Stimulated activated CD4-positive, alpha-beta T cell treated with anti-CD3 and anti-CD28 coated beads, Interleukin-2, amount 100 ng/mL, for 48 hours (primary cell): ENCODE measurements at regions not wholly inside any gene's neighbourhood (a gene's known extent, or its start where the extent isn't known, plus 50 kb on each side); places are given as distances from the start of the nearest gene placed in this dataset.

Source experiments
- DNase-seq, 2 donors: peaks; one replicate each; pipeline ENCODE4 v3.0.0-alpha.2; 2020

GRCh38 chr7:35581605-35582210 lies 113.2 kb downstream of the HERPUD2 start:
- DNase-seq: no peak

DNA sequence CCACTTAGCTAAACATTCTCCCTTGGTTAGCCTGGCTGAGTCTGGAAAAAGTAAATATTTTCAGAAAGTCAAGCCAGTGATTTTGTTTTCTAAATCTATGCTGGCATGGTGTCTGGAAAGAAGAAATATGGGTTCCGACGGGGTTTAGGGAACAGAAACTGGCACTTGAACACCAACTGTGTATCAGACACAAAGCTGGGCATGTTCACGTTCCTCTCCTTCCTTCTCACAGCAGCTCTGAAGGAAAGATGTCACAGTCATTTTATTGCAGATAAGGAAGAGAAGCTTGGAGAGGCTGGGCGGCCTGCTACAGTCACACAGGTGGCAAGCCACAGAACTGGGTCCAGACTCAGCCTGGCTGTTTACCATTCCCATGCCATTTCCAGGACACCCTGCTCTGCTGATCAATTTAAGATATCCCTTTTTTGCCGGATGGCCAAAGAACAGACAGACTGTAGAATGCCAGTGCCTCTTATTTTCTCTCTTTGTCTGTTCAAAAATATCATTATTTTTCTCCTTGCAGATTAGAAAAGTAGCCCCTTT lies 118.8 kb downstream of the HERPUD2 start:
- no peak for DNase-seq

- no peak for DNase-seq
Measured at GRCh38 chr7:35571611-35572240, 123.2 kb downstream of the HERPUD2 start.

GRCh38 chr7:35570937-35571336 lies 124.0 kb downstream of the HERPUD2 start:
- no peak for DNase-seq

DNA sequence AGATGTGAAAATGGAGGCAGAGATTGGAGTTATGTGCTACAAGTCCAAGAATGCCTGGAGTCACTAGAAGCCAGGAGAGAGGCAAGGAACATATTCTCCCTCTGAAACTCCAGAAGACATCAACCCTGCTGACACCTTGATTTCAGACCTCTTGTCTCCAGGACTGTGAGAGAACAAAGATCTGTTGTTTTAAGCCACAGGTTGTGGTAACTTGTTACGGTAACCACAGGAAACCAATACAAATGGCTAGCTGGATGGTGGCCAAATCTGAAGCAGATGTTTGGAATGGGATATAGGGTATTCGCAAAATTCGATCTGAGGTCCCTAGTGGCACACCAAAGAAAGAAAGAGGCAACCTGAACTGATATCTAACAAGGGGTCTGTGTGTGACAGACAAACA lies 129.0 kb downstream of the HERPUD2 start:
- DNase-seq: no peak

- DNase-seq: no peak
Measured at GRCh38 chr7:35558841-35559240, 136.1 kb downstream of the HERPUD2 start.

GRCh38 chr7:35556515-35557471 lies 138.1 kb downstream of the HERPUD2 start:
- no peak for DNase-seq

GRCh38 chr7:35555934-35556333 lies 139.0 kb downstream of the HERPUD2 start:
- DNase-seq: no peak

GRCh38 chr7:35555386-35555785 lies 139.5 kb downstream of the HERPUD2 start:
- DNase-seq: no peak

- DNase-seq: no peak
Measured at GRCh38 chr7:35553519-35553918, 141.4 kb downstream of the HERPUD2 start.

- DNase-seq: no peak
Measured at GRCh38 chr7:35552691-35553090, 142.2 kb downstream of the HERPUD2 start.

- DNase-seq: no peak
Measured at GRCh38 chr7:35551321-35552081, 143.4 kb downstream of the HERPUD2 start.

- DNase-seq: no peak
Measured at GRCh38 chr7:35550831-35551230, 144.1 kb downstream of the HERPUD2 start.

DNA sequence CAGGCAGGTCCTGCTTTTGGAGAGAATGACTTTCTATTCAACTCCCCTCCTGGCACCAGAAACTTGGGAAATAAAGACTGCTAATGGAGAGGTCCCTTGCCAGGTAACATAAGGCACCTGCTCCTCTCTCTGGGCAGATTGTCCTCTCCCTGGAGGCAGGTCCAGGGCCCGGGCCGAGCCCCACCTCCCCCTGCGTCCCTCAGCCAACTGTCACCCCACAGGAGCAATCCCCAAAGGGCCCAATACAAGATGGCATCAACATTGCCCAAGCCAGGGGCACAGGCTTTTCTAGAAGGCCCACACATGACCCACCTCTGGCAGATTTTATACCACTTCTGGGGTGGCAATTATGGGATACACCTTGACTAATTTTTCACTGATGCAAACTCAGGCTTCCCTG lies 145.2 kb downstream of the HERPUD2 start:
- no peak for DNase-seq

DNA sequence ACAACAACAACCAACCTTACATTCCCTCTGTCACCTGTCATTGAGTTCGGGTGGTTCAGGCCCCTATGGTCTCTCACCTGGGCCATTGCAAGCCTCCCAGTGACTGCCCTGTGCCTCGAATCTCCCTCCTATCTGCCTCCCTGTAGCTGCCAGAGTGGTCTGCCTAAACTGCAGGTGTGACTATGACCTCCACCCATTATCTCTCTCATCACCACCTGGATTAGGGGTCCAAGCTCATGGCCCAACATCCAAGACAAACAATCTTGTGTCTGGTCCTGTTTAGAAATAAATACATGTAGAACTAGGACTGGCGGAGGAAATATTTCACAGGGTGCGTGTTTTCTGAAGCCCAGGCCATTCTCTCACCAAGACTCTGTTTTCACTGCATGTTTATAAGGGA lies 146.6 kb downstream of the HERPUD2 start:
- DNase-seq: no peak

DNA sequence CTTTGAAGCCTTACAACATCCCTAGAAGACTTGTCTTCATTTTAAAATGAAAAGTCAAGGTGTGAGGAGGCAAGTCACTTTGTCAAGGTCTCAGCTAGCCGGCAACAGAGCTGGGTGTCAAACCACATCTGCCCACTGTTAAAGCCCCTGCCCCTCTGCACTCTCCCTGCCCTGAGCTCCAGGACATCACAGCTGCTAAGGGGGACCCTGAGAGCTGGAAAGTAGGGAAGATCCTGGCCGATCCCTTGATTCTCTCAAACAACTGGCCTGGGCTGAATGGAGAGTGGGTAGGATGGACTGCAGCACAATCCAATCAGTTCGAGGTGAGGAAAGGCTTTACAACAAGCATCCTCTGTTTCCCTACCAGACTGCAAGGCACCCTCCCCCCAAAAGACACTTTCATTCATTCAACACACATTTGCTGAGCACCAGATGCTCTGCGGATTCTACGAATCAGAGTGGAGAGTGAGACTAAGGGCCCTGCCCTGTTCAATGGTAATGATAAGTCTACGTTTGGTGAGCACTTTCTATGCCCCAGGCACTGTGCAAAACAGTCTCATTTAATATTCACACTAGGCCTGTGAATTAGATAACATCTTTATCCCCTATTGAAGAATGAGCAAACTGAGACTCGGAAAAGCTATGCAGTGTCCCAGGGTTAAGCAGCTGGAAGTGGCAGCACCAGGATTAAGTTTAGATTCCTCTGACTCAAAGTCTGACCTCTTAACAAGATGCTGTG lies 148.1 kb downstream of the HERPUD2 start:
- DNase-seq: no peak

GRCh38 chr7:35545831-35546230 lies 149.1 kb downstream of the HERPUD2 start:
- DNase-seq: no peak

DNA sequence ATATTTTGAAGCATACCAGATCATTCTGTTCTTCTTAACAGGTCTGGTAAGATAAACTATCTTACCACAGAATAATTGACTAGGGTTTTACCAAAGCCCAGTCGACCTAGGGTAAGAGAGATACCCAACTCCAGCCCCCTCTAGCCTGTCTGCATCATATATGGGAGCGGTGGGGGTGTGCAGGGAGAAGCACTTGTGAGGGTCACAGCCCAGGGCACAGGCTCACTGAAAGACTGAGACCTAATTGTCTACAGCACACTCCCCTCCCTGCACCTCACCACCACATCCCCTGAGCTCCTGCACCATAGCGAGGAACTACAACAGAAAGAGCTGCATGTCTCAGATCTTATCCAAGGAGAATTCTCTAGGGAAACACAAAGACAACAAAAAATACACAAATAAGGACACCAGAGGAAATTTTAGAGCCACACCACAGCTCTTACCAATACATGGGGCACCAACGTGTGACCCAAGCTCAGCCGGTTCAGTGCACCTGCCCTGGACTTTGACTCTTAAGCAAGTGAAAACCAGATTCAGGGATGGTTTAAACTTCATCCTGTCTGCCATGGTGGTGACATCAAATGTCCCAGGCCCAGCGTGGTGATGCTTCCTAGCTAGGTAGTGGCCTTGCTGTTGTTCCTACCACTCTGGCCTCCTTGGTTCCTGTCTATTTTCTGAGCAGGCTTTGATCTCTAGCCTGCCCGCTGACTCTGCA lies 150.8 kb downstream of the HERPUD2 start:
- no peak for DNase-seq

DNA sequence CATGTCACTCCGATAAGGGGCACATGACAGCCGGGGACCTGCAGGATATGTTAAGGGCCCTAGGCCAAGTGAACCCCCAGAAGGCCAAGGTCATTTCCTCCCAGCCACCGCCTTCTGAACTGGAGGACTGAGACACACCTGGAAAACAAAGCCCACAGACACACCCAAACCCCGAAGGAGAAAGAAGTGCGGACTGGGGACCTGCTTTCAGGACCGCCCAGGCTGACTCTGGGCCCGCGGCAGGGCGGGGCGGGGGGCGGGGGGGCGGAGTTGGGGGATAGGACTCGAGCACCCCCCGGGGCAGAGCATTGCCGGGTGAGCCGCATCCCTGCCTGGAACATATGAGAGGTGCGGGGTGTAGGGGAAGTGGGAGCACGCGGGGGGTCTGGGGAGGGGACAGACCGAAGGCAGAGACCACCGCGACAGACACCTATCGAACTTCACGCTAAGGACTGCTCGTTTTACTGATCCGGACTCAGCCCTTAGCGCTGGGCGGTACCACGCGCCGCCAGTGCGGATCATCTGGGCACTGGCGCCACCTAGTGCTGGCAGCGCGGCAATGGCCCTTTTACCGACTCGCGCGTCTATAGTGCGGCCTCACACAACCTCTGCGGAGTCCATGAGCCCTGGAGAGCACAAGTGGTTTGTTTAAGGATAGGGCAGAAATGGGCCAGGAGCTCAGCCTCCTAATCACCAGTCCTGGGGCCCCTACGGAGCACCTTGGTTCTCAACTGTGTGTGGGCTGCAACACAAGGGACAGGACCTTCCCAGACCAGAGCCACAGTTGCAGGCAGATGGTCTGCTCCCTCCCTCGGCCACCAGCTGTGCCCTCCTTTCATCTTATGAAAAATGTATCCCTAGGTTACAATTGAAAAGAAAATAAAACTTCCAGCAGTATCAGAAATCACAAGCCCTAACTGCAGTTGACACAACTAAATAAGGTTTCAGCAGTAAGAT lies 157.6 kb downstream of the HERPUD2 start:
- DNase-seq: peak; percentile 82 to 83

DNA sequence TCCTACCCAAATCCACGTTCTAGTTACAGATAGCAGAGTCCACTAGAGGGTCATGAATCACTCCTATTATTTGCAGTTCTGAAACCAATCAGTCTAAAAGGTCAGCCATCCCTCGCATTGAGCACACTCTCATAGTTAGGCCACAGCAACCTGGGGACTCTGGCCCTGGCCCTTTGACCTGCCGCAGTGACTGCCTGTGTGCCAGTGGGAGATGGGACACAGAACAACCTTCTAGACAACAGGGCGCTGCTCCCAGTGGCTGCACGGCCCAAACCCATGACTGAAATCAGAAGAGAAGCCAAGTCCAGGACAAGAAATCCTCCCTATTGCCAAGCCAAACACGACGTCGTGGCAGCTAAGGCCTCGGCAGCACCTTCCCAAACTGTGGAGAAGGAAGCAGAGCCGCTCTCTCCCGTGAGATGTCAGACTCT lies 158.5 kb downstream of the HERPUD2 start:
- DNase-seq: no peak
